ENCODE measurements at regions not wholly inside any gene's neighbourhood (a gene's known extent, or its start where the extent isn't known, plus 50 kb on each side); places are given as distances from the start of the nearest gene placed in this dataset.
"Not testable (repeated sequence)": the region's sequence is repeated elsewhere in the genome, so short reads cannot be mapped to it uniquely, and the experiment has no call there.

- no peaks in the 10 kb centered on the region for H3K27me3 ChIP-seq
- DNase-seq = no peak
- no peak for TF ChIP-seq CTCF (IDR thresholded peaks at IDR 0.05; ENCODE audit: low read depth, low read length)
- no peaks in the 10 kb centered on the region for H3K4me1 ChIP-seq
- no peaks in the 10 kb centered on the region for H3K36me3 ChIP-seq
- no peaks in the 10 kb centered on the region; the same call in 1 of the 2 replicates for H3K9me3 ChIP-seq
- H3K4me3 ChIP-seq (ENCODE audit: low read depth, low read length) = no peak overlapping the region
These were observed 165.6 kb upstream of the CAND1 start for GRCh38 chr12:67103521-67103920.

GRCh38 chr12:67107235-67107634 lies 161.9 kb upstream of the CAND1 start:
- H3K4me3 ChIP-seq (ENCODE audit: low read depth, low read length) = no peak overlapping the region
- no peak for TF ChIP-seq CTCF (IDR thresholded peaks at IDR 0.05; ENCODE audit: low read depth, low read length)
- H3K9me3 ChIP-seq = no peaks in the 10 kb centered on the region; the same call in 1 of the 2 replicates
- H3K36me3 ChIP-seq = no peaks in the 10 kb centered on the region
- DNase-seq = no peak
- H3K27me3 ChIP-seq = no peaks in the 10 kb centered on the region
- no peaks in the 10 kb centered on the region for H3K4me1 ChIP-seq

- H3K4me3 ChIP-seq (ENCODE audit: low read depth, low read length) = no peak overlapping the region
- H3K9me3 ChIP-seq = no peaks in the 10 kb centered on the region; the same call in 1 of the 2 replicates
- peak; percentile 7 for DNase-seq
These were observed 161.3 kb upstream of the CAND1 start for GRCh38 chr12:67107751-67108269.

GRCh38 chr12:67110345-67110744 lies 158.8 kb upstream of the CAND1 start:
- H3K4me1 ChIP-seq; H3K36me3 ChIP-seq; DNase-seq; H3K27me3 ChIP-seq; H3K4me3 ChIP-seq (ENCODE audit: low read depth, low read length); H3K9me3 ChIP-seq: not testable (repeated sequence)

More at GRCh38 chr12:67107751-67108269, 161.3 kb upstream of the CAND1 start:
- no peak for TF ChIP-seq CTCF (IDR thresholded peaks at IDR 0.05; ENCODE audit: low read depth, low read length)
- Histone ChIP-seq H3K27me3 (no peaks in the 10 kb centered on the region), H3K36me3 (no peaks in the 10 kb centered on the region), H3K4me1 (no peaks in the 10 kb centered on the region)

GRCh38 chr12:67111182-67111581 lies 158.0 kb upstream of the CAND1 start:
- TF ChIP-seq CTCF (IDR thresholded peaks at IDR 0.05; ENCODE audit: low read depth, low read length) = no peak
- DNase-seq = no peak
- no peak overlapping the region for H3K4me3 ChIP-seq (ENCODE audit: low read depth, low read length)
- no peaks in the 10 kb centered on the region for H3K36me3 ChIP-seq
- H3K9me3 ChIP-seq = no peaks in the 10 kb centered on the region
- no peaks in the 10 kb centered on the region for H3K27me3 ChIP-seq
- H3K4me1 ChIP-seq = no peaks in the 10 kb centered on the region

- DNase-seq = no peak
- no peaks in the 10 kb centered on the region for H3K36me3 ChIP-seq
- no peak overlapping the region for H3K4me3 ChIP-seq (ENCODE audit: low read depth, low read length)
- H3K4me1 ChIP-seq = no peaks in the 10 kb centered on the region
- TF ChIP-seq CTCF (IDR thresholded peaks at IDR 0.05; ENCODE audit: low read depth, low read length) = no peak
- H3K27me3 ChIP-seq = no peaks in the 10 kb centered on the region
- H3K9me3 ChIP-seq = no peaks in the 10 kb centered on the region
These were observed 156.6 kb upstream of the CAND1 start for GRCh38 chr12:67112586-67112985.

GRCh38 chr12:67116134-67116533 lies 153.0 kb upstream of the CAND1 start:
- H3K4me3 ChIP-seq (ENCODE audit: low read depth, low read length) = no peak overlapping the region
- no peak for TF ChIP-seq CTCF (IDR thresholded peaks at IDR 0.05; ENCODE audit: low read depth, low read length)
- no peak for DNase-seq
- no peaks in the 10 kb centered on the region for H3K9me3 ChIP-seq
- no peaks in the 10 kb centered on the region for H3K4me1 ChIP-seq
- H3K27me3 ChIP-seq = no peaks in the 10 kb centered on the region
- H3K36me3 ChIP-seq = no peaks in the 10 kb centered on the region
